Stimulated activated CD4-positive, alpha-beta T cell treated with anti-CD3 and anti-CD28 coated beads, Interleukin-2, amount 100 ng/mL, for 4 hours (primary cell): ENCODE measurements at regions not wholly inside any gene's neighbourhood (a gene's known extent, or its start where the extent isn't known, plus 50 kb on each side); places are given as distances from the start of the nearest gene placed in this dataset.

Experiments used
- DNase-seq: peaks from one replicate; pipeline ENCODE4 v3.0.0-alpha.2; 2020; ENCODE audit warnings: low read depth

- no peak for DNase-seq
These were observed 650.6 kb downstream of the SATB2 start for GRCh38 chr2:198807131-198807530.

- no peak for DNase-seq
These were observed 662.3 kb downstream of the SATB2 start for GRCh38 chr2:198795419-198795818.

GRCh38 chr2:198791623-198792022, 666.1 kb downstream of the SATB2 start:
- no peak for DNase-seq

GRCh38 chr2:198788676-198789075, 669.1 kb downstream of the SATB2 start:
- DNase-seq = no peak

- no peak for DNase-seq
These were observed 675.0 kb downstream of the SATB2 start for GRCh38 chr2:198782734-198783133.

DNA sequence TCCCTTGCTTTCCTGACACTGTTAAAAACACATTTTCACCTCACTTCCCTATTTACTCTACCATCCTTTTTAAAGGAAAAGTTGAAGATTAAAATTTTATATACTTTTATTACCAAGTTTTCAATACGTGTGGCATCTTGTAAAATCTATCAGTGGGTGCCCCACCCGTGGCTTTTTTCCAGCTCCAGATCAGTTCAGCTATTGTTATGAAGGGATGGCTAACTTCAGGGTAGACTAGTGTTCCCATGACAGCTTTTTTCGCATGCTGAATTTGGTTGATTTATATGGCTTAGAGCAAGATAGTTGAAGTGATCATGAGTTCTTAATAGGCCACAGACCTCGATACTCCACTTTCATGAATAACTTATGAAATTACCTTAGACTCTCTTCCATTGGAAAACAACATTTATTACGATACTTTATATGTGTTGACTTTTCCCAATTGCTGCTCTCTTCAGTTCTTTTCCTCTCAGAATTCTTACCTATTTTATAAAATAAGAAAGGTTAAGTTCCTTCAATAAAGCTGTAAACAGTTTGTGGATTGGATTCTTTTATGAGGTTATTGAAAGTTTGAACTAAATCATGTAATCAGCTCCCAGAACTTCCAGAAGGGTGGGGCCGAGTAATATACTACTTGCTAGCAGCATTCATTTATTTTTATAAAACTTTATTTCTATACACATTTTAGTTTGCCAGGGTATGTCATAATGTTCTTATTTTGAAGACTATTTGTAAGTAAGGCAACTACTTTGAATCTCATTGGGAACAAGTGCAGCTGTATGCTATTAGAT, 680.9 kb downstream of the SATB2 start:
- DNase-seq = no peak

DNA sequence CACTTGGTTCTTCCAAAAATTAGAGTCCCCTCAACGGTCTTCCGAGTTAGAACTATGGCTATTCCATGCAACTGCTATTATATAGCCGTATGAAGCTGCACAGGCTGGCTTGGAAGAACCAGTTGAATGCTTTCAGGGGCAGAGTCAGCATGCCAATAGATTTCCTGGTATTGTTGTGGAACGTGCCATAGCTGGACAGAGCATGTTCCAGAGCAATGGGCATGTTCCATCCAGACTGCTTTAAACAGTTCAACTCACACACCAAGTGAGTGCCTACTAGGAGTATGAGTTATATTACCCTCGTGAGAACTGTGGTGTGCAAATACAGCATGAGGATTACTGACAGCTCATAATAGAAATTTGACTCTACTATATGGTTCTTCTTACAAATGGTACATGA, 682.0 kb downstream of the SATB2 start:
- DNase-seq = no peak

DNA sequence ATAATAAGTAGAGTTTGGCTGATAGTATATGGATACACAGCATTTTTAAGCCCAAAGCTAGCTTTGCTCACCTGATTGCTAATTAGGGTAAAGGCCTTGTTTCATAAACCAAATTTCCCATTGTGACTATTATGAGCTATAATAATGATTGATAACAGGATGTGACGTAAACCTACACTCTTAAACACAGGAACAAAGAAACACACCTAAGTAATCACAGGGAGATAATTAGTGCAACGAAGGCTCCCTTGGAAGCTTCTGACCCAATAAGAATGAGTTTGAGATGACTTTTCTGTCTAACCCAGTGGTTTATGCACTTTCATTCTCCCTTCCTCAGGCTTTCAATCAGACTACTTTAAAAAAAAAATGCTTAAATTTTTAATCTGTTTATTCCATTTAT, 683.2 kb downstream of the SATB2 start:
- DNase-seq = no peak

GRCh38 chr2:198767694-198768093, 690.0 kb downstream of the SATB2 start:
- DNase-seq = no peak

GRCh38 chr2:198763793-198764192, 693.9 kb downstream of the SATB2 start:
- no peak for DNase-seq

- DNase-seq = no peak
These were observed 695.3 kb downstream of the SATB2 start for GRCh38 chr2:198762441-198762840.

DNA sequence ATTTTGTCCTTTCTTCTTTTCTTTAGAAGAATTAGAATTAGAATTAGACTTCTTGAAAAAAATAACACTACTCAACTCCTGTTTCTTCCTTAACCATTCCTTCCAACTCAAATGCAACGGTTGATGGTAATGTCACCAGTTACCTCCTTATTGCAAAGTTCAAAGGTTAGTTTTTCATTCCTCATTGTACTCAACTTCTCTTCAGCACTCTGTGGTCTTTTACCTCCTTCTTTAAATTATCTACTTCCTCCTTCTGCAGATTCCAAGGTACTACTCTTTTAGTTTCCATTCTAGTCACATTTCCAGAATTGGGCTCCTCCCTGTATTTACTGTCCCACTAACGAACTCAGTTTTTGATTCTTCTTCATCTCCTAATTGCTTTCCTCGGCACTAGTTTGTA, 700.7 kb downstream of the SATB2 start:
- DNase-seq = no peak

- no peak for DNase-seq
These were observed 701.6 kb downstream of the SATB2 start for GRCh38 chr2:198756166-198756565.

GRCh38 chr2:198753101-198753500, 704.6 kb downstream of the SATB2 start:
- no peak for DNase-seq

- DNase-seq = no peak
These were observed 708.4 kb downstream of the SATB2 start for GRCh38 chr2:198749364-198749763.

GRCh38 chr2:198731842-198732399, 725.8 kb downstream of the SATB2 start:
- DNase-seq = no peak

- DNase-seq = no peak
These were observed 737.5 kb downstream of the SATB2 start for GRCh38 chr2:198720266-198720665.

GRCh38 chr2:198717451-198717850, 740.3 kb downstream of the SATB2 start:
- DNase-seq = no peak

GRCh38 chr2:198715302-198715835, 742.4 kb downstream of the SATB2 start:
- no peak for DNase-seq

DNA sequence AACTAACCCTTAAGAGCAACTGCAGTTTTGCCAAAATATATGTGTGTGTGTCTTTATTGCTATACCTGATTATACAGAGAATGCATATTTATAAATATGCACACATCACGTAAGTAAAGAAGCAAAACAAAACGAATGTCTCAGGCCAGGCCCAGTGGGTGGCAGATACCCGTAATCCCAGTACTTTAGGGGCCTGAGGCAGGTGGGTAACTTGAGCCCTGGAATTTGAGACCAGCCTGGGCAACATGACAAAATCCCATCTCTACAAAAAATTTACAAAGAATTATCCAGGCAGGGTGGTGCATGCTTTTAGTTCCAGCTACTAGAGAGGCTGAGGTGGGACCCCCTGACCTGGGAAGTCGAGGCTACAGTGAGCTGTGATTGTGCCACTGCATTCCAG, 745.3 kb downstream of the SATB2 start:
- no peak for DNase-seq

GRCh38 chr2:198711484-198711883, 746.3 kb downstream of the SATB2 start:
- DNase-seq = no peak

DNA sequence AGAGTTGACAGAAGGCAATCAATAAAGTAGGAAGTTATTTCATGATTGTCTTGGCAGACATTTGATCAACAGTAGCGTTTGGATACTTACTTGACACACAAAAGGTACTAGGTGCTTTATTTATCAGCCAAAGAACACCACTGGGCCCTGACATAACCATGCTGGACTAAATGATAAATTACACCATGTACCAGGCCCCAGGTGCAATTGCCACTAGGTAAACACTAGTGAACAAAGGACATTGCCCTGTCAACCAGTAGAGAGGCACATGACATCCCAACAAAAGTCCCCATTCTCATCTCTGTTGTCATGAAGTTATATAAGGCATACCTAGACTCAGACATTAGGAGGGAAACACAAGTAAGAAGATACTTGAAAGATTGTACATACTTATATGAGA, 747.2 kb downstream of the SATB2 start:
- no peak for DNase-seq

- no peak for DNase-seq
These were observed 751.2 kb downstream of the SATB2 start for GRCh38 chr2:198706476-198707082.
